ENCODE measurements at regions not wholly inside any gene's neighbourhood (a gene's known extent, or its start where the extent isn't known, plus 50 kb on each side); places are given as distances from the start of the nearest gene placed in this dataset.
"Not testable (repeated sequence)": the region's sequence is repeated elsewhere in the genome, so short reads cannot be mapped to it uniquely, and the experiment has no call there.

DNA sequence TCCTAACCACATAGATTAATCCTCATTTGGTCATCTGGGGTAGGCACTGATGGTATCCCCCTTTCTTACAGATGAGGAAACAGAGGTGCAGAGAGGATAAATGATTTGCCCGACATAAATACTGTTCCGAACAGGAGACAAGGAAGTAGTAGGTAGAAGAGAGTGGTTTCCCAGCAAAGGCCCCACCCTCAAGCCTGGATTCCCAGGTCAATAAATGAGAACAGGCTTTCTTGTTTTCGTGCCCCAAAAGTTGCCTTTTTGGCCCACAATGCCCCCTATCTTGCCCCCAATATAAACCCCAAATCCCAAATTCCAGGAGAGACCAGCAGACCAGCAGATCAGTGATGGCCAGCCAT is 125.5 kb upstream of the PRR20G start:
- no peak for DNase-seq

- DNase-seq, result no peak
Observed at GRCh38 chr3:127412578-127413317, 124.9 kb upstream of the PRR20G start.

DNA sequence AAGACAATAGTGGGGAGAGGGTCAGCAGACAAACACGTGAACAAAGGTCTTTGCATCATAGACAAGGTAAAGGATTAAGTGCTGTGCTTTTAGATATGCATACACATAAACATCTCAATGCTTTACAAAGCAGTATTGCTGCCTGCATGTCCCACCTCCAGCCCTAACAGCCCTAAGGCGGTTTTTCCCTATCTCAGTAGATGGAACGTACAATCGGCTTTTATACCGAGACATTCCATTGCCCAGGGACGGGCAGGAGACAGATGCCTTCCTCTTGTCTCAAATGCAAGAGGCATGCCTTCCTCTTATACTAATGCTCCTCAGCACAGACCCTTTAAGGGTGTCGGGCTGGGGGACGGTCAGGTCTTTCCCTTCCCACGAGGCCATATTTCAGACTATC is 124.0 kb upstream of the PRR20G start:
- DNase-seq, result not testable (repeated sequence)

- DNase-seq, result no peak
Observed at GRCh38 chr3:127411083-127411727, 123.4 kb upstream of the PRR20G start.

DNA sequence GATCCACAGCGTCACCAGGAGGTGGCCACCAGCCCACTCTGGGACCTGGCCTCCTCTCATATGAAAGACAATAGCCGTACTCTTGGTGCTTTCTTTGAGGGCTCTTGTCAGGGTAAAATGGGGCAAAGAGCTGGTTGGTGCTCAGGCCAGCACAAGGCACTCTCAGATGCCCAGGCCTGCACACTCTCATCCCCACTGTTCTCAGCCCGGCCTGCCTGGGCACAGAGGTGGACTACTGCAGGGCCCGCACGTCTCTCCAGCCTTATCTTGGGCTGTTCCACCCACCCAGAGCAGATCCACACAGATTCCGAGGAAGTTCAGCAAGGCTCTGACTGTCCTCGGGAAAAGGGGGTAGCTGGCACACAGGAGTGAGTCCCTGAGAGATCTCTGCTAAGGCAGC is 122.8 kb upstream of the PRR20G start:
- DNase-seq, result no peak

DNA sequence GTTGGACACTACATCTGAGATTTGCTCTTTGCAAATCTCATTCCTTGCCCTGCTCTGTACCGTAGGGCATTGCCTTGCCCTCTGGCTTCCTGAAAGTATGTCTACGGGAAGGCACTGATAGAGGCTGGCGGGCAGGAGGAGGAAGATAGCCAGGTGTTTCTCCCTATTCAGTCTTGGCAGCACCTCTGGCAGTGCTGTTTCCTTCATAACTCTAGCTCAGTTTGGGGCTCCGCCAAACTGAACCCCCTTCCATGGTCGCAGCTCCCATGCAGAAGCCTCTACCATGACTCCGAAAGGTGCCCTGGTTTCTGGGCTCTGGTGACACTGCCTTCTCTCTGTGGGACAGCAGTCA is 122.3 kb upstream of the PRR20G start:
- no peak for DNase-seq

- no peak for DNase-seq
Observed at GRCh38 chr3:127409421-127410136, 121.7 kb upstream of the PRR20G start.

DNA sequence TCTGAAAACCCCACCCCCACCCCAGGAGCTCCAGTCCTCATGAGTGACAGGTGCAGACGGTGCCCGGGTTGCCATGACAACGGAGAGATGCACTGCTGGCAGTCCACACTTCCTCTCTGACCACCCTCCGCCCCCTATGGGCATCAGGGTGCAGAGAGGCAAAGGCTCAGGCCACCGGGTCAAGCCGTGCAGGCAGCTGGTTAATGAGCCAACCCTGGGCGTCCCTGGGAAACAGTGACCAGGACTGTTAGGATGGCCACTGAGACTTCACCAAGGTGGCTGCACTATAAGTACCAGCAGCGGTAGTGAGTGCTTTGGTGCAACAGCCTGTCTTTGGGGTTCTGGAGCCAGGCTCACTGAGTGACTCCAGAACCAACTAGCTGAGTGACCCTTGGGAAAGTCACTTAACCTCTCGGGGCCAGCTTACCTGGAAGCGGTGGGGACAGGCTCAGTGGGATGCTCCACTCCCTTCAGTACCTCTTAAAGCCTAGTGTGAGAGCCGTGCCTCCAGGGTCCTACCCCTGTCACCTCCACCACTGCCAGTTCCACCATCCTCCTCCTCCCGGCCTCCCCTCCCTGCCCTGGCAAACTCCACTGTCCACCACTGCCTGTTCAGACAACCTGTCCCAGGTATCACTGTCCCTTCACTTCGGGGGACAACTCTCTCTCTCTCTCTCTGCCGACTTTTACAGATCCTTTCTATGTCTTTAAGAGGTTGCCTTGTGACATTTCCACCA is 121.0 kb upstream of the PRR20G start:
- DNase-seq, result no peak

DNA sequence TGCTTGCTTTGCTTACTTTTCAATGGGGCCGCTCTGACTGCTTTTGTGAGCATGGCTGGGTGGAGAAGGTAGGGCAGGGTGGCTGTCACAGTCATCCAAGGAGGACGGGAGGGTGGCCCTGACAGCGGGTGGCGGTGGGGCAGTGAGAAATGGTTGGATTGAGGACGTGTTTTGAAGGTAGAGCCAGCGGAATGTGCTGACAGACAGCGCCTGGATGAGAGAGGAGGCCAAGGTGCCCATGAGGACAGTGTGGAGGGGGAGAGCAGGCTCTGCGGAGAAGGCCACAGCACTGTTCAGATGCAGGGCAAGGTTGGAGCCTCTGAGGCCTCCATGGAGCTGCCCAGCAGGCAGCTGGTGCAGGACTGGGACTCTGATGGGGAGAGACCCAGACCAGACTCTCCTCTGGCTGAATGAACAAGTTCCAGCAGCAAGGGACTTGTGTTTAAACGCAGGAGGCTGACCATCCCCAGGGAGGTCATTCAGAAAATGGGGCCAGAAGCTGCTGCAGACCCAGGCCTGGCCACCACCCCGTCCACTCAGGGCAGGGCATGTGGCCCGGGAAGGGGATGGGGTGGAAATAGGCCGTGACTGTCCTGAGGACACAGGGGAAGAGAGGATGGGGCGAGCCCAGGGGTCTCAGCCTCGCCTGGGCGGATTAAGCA is 120.3 kb upstream of the PRR20G start:
- no peak for DNase-seq

DNA sequence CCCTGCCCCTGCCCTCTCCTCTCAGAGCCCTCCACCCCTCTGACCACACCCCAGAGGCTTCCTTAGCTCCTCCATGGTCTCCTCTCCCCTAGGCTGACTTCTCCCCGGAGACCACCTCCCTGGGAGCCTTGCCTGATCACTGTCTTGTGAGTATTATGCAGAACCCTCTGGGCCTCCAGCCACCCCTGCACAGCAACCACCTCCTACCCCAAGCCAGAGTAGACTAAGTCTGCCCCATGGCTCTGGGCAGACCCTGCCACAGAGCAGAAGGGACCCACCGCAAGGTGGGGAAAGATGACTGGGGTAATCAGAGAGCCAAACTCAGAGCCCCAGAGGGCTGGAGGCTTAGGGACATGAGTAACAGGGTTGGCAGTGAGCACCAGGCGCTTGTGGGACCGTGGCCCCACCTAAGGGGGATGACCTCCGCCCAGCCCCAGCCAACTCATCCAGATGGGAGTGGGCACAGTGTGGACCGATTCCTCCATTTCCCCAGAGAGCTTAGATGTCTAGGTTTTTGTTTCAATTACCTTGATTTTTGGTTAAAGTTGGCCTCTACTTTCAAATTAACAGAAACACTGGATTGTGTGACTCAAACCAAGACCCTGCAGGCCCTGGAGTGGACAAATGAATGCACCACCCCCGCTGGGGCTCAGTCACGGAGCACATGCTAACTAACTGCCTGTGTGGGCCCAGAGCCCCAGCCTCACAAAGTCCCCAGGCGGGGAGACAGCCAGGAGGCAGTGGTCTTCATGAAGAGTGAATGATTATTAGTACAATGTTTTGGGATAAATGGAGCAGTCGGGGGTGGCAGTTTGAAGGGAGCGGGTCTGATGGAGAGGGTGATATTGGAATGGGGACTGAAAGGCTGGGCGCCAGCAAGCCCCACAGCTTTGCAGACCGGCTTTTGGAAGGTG is 119.4 kb upstream of the PRR20G start:
- DNase-seq, result no peak

GRCh38 chr3:127406309-127407025 is 118.6 kb upstream of the PRR20G start:
- DNase-seq, result no peak

DNA sequence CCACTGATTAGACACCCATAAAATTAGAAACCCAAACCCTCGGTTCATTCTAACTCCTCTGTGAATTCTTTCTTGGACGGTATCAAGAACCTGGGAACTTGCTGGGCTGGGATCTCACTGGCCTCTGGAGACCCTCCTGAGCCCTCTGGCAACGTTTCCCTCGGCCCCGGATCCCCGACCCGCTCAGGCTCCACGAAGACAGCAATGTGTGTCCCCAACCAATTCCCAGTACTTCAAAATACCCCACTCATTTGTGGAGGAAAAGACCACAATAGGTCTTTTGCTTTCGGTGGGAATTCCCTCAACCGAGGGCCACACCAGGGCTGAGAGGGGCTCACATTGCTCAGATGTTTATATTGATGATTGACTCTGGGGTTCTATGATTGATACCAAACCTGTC is 117.9 kb upstream of the PRR20G start:
- no peak for DNase-seq

DNA sequence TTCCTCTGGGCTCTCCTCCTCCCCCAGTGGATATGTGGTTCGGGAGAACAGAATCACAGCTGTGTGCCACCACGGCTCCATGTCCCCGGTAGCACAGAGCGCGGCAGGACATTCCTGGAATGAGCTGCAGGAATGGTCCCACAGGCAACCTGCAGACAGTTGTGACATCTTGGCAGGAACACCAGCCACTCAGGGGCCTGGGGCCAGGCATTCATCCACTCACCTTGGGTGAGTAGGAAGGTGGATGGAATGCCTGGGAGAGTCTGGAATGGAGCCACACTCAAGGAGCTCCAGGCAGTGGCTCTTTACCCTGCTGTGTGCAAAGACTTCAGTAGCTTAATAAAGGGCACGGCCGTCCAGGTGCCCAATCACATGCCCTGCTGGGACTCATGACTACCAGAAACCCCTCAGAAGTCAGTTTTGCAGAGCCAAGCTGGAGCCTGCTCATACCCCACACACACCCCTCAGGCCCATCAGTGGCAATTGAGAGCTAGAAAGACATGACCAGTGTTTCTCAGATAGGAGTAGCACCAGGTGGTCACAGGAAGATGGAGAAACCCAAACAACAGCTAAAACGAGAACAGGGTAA is 117.3 kb upstream of the PRR20G start:
- no peak for DNase-seq

- no peak for DNase-seq
Observed at GRCh38 chr3:127404221-127405009, 116.6 kb upstream of the PRR20G start.

DNA sequence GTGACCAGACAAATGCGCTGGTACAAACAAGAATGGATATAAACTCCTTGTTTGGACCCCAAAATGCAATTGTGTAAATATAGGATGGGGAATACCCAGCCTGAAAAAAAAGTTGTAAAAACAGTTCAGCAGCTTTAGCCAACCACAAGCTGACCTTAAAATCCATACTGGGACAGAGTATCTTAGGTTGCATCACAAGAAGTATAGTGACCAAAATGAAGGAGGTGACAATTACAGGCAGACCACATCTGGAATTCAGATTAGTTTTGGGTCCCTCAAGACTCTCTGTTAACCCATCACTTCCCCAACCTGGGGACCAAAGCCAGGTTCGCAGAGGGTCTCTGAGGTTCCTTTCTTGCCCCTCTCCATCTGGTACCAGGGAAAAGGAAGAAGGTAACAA is 115.9 kb upstream of the PRR20G start:
- no peak for DNase-seq

DNA sequence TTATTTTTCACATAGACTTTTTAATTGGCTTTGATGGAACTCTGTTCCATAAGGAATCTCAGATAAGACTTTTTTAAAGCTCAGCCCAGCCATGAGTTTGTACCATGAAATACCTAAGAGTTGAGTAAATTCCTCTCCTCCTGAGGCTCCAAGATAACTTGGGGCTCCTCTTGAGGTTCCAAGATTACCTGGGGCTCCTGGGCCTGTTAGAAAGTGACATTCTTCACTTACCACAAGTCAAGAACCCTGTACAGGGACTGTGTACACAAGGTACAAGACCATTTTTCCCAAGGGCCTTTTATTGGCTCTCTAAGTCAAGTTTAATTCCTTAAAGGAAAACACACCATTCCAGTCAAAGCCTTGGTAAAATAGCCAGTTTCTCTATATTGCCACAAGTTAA is 111.3 kb upstream of the PRR20G start:
- DNase-seq, result no peak

DNA sequence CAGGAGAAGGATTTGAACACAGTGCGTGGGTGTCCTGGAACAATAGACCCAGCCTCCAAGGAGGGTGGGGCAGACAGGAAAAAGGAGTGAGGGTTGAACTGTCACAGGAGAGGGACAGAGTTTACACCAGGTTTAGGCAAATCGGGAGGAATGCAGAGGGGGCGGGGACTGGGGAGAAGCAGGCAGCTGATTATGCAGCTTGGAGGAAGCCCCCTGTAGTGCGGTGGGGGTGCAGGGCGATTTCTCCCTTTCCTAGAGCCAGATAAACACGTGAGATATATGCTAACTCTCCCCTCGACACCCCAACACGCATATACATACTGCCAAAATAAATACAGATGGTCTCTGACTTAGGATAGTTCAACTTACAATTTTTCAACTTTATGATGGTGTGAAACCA is 108.6 kb upstream of the PRR20G start:
- DNase-seq, result no peak

DNA sequence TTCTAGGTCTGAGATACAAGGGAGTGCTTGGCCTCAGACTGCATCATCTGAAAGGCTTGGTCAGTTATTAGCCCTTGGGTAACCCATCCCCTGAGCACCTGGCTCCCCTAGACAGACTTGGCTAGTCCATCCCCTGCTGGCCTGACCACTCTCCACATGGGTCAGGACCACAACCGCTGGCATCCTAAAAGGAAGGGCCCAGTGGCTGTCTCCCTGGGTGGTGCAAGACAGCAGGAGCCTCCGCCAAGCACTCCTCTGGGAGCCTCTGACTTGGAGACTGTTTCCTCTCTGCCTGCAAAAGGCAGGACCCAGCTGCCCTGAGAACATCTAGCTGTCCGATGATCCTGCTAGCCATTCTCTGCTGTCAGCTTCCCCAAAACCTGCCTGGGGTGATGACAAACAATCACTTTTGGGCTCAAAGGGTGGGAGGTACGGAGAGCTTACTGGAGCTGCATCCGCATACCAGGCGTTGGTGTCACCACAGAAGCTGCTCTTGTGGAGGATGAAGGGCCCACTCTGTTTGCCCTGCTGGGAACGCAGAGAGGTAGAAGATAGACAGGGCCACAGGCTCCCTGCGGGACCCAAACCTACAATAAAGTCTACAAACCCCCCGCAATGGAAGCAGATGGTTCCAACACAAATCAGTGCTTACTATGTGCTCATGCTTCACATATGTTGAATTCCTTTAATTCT is 108.0 kb upstream of the PRR20G start:
- no peak for DNase-seq

- DNase-seq, result no peak
Observed at GRCh38 chr3:127394984-127395662, 107.3 kb upstream of the PRR20G start.
